Transverse colon (tissue), 4 donors: ENCODE measurements at regions not wholly inside any gene's neighbourhood (a gene's known extent, or its start where the extent isn't known, plus 50 kb on each side); places are given as distances from the start of the nearest gene placed in this dataset.

Source experiments
- DNase-seq: peaks from one replicate; pipeline ENCODE4 v3.0.0-alpha.2; 2019
- H3K27ac ChIP-seq, 4 donors: fragments of 200-600 bp; sonication (generic); 2 replicates each; pipeline ENCODE4 v1.5.1; 2016 to 2018; ENCODE audit warnings: inconsistent platforms in 4 of 4
- H3K27me3 ChIP-seq: fragments of 200-600 bp; sonication (generic); 2 replicates; pipeline ENCODE4 v1.5.1; 2017; ENCODE audit warnings: inconsistent platforms
- H3K36me3 ChIP-seq, 4 donors: fragments of 200-600 bp; sonication (generic); 2 replicates each; pipeline ENCODE4 v1.5.1; 2017 to 2019; ENCODE audit warnings: inconsistent platforms in 4 of 4
- H3K4me1 ChIP-seq, 4 donors: fragments of 200-600 bp; sonication (generic); 2 replicates each; pipeline ENCODE4 v1.5.1; 2017 to 2020; ENCODE audit warnings: inconsistent platforms in 4 of 4
- H3K4me3 ChIP-seq, 4 donors: fragments of 200-600 bp; sonication (generic); 1 replicate in 1 of 4; 2 replicates in 3 of 4; pipeline versions ENCODE4 v1.5.1 to v1.6.1; 2017 to 2019; ENCODE audit warnings: inconsistent platforms in 4 of 4
- H3K9me3 ChIP-seq, 2 donors: fragments of 200-600 bp; sonication (generic); 2 replicates each; pipeline ENCODE4 v1.5.1; 2017 to 2019; ENCODE audit warnings: inconsistent platforms in 2 of 2
- EP300 ChIP-seq: sonication (generic); formaldehyde crosslinking; IDR thresholded peaks from one replicate; pipeline ENCODE4 v1.6.1; 2017; ENCODE audit warnings: antibody characterized with exemption, low read depth
- POLR2A ChIP-seq: fragments of 450-650 bp; IDR thresholded peaks from one replicate; pipeline ENCODE4 v1.6.1; 2016; ENCODE audit warnings: antibody characterized with exemption, mild to moderate bottlenecking, moderate library complexity
- POLR2AphosphoS5 ChIP-seq, 3 donors: sonication (generic); formaldehyde crosslinking; IDR thresholded peaks; one replicate each; pipeline ENCODE4 v1.6.1; 2016; ENCODE audit warnings: antibody characterized with exemption in 3 of 3
- WGBS, 2 donors: methylation state at CpG; one replicate each; pipeline ENCODE4 v1.1.5; 2018; ENCODE audit warnings: low coverage in 1 of 2; 5-methylcytosine and 5-hydroxymethylcytosine counted together
- in situ Hi-C, 4 donors: fragments of 200-750 bp; cut with MboI; loops; one replicate each; pipeline versions ENCODE4 v1.15.0 to v1.15.1; 2017; ENCODE audit warnings: low sequenced_read_pairs in 3 of 4, low pct_ligation_motif_present in 1 of 4, low pct_unique_long_range_greater_than_20kb in 1 of 4
- intact Hi-C: fragments of 100-400 bp; cut with DNase I; formaldehyde crosslinking; loops from one replicate; pipeline ENCODE4 v1.15.1; 2023; ENCODE audit warnings: low total_unique reads
- TF ChIP-seq, protein P1 (sequence below), 5 experiments: fragments of 200-600 bp in 3 of 5; fragments of 450-650 bp in 2 of 5; sonication (generic) in 3 of 5; IDR thresholded peaks; 1 replicate in 2 of 5; 2 replicates in 3 of 5; pipeline ENCODE4 v1.5.1; 2016 to 2017; ENCODE audit warnings: antibody characterized with exemption in 5 of 5, inconsistent platforms in 3 of 5, mild to moderate bottlenecking in 2 of 5, moderate library complexity in 1 of 5

DNA sequence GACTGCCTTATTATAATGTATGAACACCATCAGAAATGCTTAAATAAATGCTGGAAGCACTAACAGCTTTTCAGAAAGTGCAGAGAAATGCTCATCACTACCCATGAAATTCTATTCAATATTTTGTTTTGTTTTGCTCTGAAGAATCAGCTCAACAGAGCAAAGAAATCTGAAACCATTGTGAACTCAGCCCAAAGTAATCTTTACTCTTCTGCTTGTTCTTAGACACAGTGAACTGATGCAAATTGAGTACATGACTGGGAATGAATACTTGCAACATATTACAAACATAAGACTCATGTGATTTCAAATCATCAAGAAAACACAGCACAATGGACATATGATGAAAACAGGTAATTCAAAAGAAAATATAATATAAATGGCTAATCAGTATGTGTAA, 404.6 kb upstream of the OPRM1 start:
- Histone ChIP-seq H3K36me3 (no peaks in the 10 kb centered on the region), H3K27ac (no peak overlapping the region), H3K9me3 (no peaks in the 10 kb centered on the region), H3K4me3 (no peak overlapping the region), H3K27me3 (no peaks in the 10 kb centered on the region), H3K4me1 (no peaks in the 10 kb centered on the region)
- in situ Hi-C loops: no loop called here
- intact Hi-C loops: no loop called here
- TF ChIP-seq POLR2A: no peak
- no peak for TF ChIP-seq POLR2AphosphoS5 (IDR thresholded peaks at IDR 0.05)
- no peak for DNase-seq

DNA sequence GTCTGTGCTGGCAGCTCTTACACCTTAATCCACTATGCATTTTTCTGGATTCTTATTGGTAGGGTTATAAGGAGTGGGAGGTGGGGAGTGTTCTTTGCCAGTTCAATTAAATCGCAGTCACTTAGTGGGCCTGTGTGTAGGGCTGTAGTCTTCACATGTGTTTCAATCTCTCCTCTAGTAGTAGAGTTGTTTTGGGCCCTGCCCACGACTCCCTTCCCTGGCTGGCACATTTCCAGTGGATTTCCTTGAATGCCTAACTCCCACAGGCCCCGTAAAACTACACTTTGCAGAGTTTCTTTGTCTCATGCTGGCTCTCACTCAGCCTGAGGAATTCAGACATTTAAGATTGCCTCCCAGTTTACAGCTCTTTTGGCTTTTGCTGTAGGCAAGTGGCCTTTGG, 414.0 kb upstream of the OPRM1 start:
- Histone ChIP-seq H3K4me3 (no peak overlapping the region), H3K9me3 (no peaks in the 10 kb centered on the region), H3K27me3 (no peaks in the 10 kb centered on the region), H3K27ac (no peak overlapping the region), H3K4me1 (no peaks in the 10 kb centered on the region), H3K36me3 (no peaks in the 10 kb centered on the region)
- intact Hi-C loops (no loop called here), in situ Hi-C loops (no loop called here)
- WGBS, 2 donors: 29% methylated on average over 3 of the region's 3 CpGs; no CpG with 5 or more reads in 1 of the 2 donors
- DNase-seq: no peak
- TF ChIP-seq POLR2A (no peak), POLR2AphosphoS5 (IDR thresholded peaks at IDR 0.05) (no peak), EP300 (no peak)
- TF ChIP-seq, protein P1, sequence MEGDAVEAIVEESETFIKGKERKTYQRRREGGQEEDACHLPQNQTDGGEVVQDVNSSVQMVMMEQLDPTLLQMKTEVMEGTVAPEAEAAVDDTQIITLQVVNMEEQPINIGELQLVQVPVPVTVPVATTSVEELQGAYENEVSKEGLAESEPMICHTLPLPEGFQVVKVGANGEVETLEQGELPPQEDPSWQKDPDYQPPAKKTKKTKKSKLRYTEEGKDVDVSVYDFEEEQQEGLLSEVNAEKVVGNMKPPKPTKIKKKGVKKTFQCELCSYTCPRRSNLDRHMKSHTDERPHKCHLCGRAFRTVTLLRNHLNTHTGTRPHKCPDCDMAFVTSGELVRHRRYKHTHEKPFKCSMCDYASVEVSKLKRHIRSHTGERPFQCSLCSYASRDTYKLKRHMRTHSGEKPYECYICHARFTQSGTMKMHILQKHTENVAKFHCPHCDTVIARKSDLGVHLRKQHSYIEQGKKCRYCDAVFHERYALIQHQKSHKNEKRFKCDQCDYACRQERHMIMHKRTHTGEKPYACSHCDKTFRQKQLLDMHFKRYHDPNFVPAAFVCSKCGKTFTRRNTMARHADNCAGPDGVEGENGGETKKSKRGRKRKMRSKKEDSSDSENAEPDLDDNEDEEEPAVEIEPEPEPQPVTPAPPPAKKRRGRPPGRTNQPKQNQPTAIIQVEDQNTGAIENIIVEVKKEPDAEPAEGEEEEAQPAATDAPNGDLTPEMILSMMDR (IDR thresholded peaks at IDR 0.05): no peak

DNA sequence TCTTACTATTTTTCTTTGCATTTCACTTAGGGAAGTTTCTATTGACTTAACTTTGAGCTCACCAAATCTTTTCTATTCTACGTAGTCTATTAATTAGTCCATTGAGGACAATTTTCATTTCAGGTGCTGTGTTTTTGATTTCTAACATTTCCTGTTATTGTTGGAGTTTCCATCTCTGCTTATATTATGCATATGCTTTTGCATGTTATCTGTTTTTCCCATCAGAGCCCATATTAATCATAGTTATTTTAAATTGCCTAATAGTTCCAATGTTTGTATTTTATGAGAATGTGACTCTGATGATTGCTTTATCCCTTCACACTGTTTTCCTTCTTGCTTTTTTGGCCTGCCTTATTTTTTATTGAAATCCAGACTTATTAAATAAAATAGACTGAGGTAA, 414.5 kb upstream of the OPRM1 start:
- no peaks in the 10 kb centered on the region for H3K9me3 ChIP-seq
- no peaks in the 10 kb centered on the region for H3K36me3 ChIP-seq
- H3K4me3 ChIP-seq: no peak overlapping the region
- intact Hi-C loops: no loop called here
- no peaks in the 10 kb centered on the region for H3K27me3 ChIP-seq
- no peak for DNase-seq
- 89% methylated on average over 1 of the region's 1 CpG for WGBS, 2 donors
- in situ Hi-C loops: no loop called here
- H3K4me1 ChIP-seq: no peaks in the 10 kb centered on the region
- TF ChIP-seq, protein P1 (IDR thresholded peaks at IDR 0.05): no peak
- TF ChIP-seq POLR2A: no peak
- TF ChIP-seq EP300: no peak
- TF ChIP-seq POLR2AphosphoS5 (IDR thresholded peaks at IDR 0.05): no peak
- no peak overlapping the region for H3K27ac ChIP-seq

DNA sequence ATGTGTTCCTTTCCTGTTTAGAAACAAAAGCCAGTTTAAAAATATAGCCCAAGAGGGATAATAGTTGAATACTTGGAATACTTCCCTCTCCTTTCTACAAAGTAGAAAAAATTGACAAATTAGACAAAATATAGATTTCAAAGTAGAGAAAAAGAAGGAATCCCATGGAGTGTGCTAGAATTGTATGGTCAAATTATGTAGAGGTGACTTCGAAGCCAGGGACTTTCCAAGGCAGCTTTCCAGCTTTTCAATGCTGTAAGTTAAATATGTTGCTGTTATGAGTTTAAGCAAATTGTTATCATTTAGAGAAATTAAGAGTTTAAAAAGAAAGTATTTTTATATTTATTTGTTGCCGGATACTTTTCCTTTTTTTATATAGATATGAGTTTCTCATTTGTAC, 415.5 kb upstream of the OPRM1 start:
- DNase-seq: no peak
- Histone ChIP-seq H3K4me1 (no peaks in the 10 kb centered on the region), H3K9me3 (no peaks in the 10 kb centered on the region), H3K27me3 (no peaks in the 10 kb centered on the region), H3K4me3 (no peak overlapping the region), H3K36me3 (no peaks in the 10 kb centered on the region), H3K27ac (no peak overlapping the region)
- no peak for TF ChIP-seq POLR2A
- in situ Hi-C loops: no loop called here
- intact Hi-C loops: no loop called here
- 77 to 85% methylated on average over 2 of the region's 2 CpGs for WGBS, 2 donors

DNA sequence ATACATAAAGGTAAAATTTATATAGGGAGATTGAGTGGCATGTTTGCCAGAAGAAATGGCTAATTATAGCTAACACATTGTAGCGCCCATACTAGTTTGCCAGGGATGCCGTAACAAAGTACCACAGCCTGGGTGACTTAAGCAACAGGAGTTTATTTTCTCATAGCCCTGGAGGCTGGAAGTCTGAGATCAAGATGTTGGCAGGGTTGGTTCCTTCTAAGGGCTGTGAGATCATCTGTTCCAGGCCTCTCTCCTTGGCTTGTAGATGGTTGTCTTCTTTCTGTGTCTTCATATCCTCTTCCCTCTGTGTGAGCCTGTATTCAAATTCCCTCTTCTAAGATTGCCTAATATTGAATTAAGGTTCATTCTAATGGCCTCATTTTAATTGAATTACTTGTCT, 417.5 kb upstream of the OPRM1 start:
- intact Hi-C loops: no loop called here
- no peak for TF ChIP-seq POLR2AphosphoS5 (IDR thresholded peaks at IDR 0.05)
- TF ChIP-seq EP300: no peak
- TF ChIP-seq POLR2A: no peak
- Histone ChIP-seq H3K4me1 (no peaks in the 10 kb centered on the region), H3K27ac (no peak overlapping the region), H3K36me3 (no peaks in the 10 kb centered on the region), H3K27me3 (no peaks in the 10 kb centered on the region), H3K4me3 (no peak overlapping the region), H3K9me3 (no peaks in the 10 kb centered on the region)
- no peak for DNase-seq
- in situ Hi-C loops: no loop called here
- WGBS, 2 donors: 86 to 91% methylated on average over 2 of the region's 2 CpGs

DNA sequence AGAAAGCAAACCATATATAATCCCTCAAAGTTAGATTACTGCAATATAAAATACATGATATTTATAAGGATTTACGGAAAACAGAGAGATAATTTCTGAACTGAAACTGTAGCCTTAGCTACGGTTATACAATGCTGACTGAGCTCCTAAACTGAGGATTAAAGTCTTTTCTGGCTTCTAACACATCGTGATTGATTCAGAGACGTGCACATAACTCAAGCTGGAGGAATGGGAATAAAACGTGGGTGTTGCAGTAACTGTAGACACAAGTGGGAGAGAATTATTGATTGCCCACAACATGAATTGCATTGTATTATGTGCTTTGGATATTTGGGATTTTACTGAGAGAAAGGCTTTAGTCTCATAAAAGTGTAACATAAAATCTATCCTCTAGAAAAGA, 418.0 kb upstream of the OPRM1 start:
- H3K27me3 ChIP-seq: no peaks in the 10 kb centered on the region
- DNase-seq: no peak
- TF ChIP-seq POLR2AphosphoS5 (IDR thresholded peaks at IDR 0.05) (no peak), POLR2A (no peak), EP300 (no peak)
- TF ChIP-seq, protein P1 (IDR thresholded peaks at IDR 0.05): no peak
- H3K4me1 ChIP-seq: no peaks in the 10 kb centered on the region
- no peaks in the 10 kb centered on the region for H3K9me3 ChIP-seq
- H3K27ac ChIP-seq: no peak overlapping the region
- H3K4me3 ChIP-seq: no peak overlapping the region
- intact Hi-C loops: no loop called here
- H3K36me3 ChIP-seq: no peaks in the 10 kb centered on the region
- in situ Hi-C loops: no loop called here
- WGBS, 2 donors: 57 to 64% methylated on average over 4 to 5 of the region's 5 CpGs
